ENCODE measurements at regions not wholly inside any gene's neighbourhood (a gene's known extent, or its start where the extent isn't known, plus 50 kb on each side); places are given as distances from the start of the nearest gene placed in this dataset.

DNA sequence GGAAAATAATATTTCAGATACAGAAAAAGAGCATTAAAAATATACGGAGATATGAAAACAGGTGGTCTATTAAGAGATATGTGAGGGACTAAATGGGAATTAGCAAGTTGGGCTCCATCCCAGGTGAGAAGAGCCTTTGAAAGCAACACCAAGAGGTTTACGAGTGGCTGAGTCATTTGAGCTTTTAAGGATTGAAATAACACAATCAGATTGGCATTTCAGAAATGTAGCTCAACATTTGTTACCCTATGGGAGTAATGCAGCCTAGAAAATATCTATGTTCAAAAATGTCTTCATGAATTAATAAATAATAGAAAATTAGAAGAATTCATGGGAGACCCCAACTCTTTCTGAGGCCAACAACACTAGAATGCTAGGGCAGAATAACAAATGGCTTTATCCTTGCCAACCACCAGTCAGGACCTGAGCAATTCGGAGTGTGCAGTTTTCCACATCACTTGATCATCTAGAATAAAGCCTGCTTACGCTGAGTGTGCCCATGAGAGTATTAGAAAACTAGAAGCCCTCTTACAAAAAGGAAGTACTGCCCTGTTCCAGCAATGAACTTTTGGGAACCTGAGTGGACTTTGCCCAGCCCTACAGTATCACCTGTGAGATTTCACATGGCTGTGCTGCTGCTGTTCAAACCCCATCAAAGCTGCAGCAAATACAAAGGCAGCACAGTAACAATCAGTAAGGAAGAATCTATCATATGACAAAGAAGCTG lies 538.0 kb upstream of the CAMK1G start:
- TF ChIP-seq CTCF (IDR thresholded peaks at IDR 0.05) = no peak
- no peak for TF ChIP-seq ZFX (IDR thresholded peaks at IDR 0.05; ENCODE audit: borderline replicate concordance)
